Pancreas (tissue), 10 donors: ENCODE measurements at regions not wholly inside any gene's neighbourhood (a gene's known extent, or its start where the extent isn't known, plus 50 kb on each side); places are given as distances from the start of the nearest gene placed in this dataset.
"Not testable (repeated sequence)": the region's sequence is repeated elsewhere in the genome, so short reads cannot be mapped to it uniquely, and the experiment has no call there.

Experiments
- ATAC-seq, 4 donors: fragments of 200-7000 bp; cut with Tn5 transposase; one replicate each; pipeline versions ENCODE4 v1.8.0 to v1.9.1; 2020; ENCODE audit warnings: mild to moderate bottlenecking in 4 of 4, moderate library complexity in 4 of 4
- DNase-seq, 6 donors: peaks; one replicate each; pipeline ENCODE4 v3.0.0-alpha.2; 2020
- FAIRE-seq: peaks from 2 replicates; lab custom pipeline; 2012; peaks lifted over from hg19 to GRCh38; lab: Jason Lieb, UNC
- H3K27ac ChIP-seq, 4 donors: fragments of 200-600 bp; sonication (generic); 1 replicate in 3 of 4; 2 replicates in 1 of 4; pipeline versions ENCODE4 v1.5.0 to v1.8.0; 2020
- H3K27me3 ChIP-seq, 4 donors: fragments of 200-600 bp; one replicate each; pipeline ENCODE4 v1.8.0; 2021
- H3K36me3 ChIP-seq, 3 donors: fragments of 200-600 bp; sonication (generic) in 1 of 3; one replicate each; pipeline versions ENCODE4 v1.5.0 to v1.8.0; 2020 to 2021
- H3K4me1 ChIP-seq, 3 donors: fragments of 200-600 bp; one replicate each; pipeline ENCODE4 v1.8.0; 2021
- H3K4me3 ChIP-seq, 4 donors: fragments of 200-600 bp; sonication (generic) in 2 of 4; one replicate each; pipeline versions ENCODE4 v1.5.0 to v1.8.0; 2020 to 2021
- H3K9me3 ChIP-seq, 4 donors: fragments of 200-600 bp; one replicate each; pipeline ENCODE4 v1.8.0; 2021
- WGBS, 2 donors: extraction: QIAGEN DNeasy Blood & Tissue Kit; methylation state at CpG; one replicate each; pipeline ENCODE4 v1.1.7; 2013; 5-methylcytosine and 5-hydroxymethylcytosine counted together
- intact Hi-C, 3 donors: fragments of 100-400 bp; cut with DNase I; formaldehyde crosslinking; loops; one replicate each; pipeline versions ENCODE4 v1.11.1 to v1.14.2; 2022
- TF ChIP-seq, protein P1 (sequence below), 4 donors: fragments of 200-600 bp; sonication (generic) in 3 of 4; IDR thresholded peaks; one replicate each; pipeline versions ENCODE4 v1.5.0 to v1.8.0; 2021; ENCODE audit warnings: antibody characterized with exemption in 4 of 4
- donor health status: healthy with polysubstance abuse.
- donor health status: DM: no; HTN: no; CAD: no; lungs with moderate emphysema.
- donor health status: DM: no; HTN: no; CAD: no.
- donor health status: control.
- donor health status: control.
- donor health status: Bipolar disorder and iron deficiency.
- donor health status: DM: yes; HTN: yes; CAD: no.
- donor health status: DM: no; HTN: no; CAD: no.
- donor health status: DM: no; HTN: no; CAD: no.
- donor health status: DM: yes; HTN: yes; CAD: no.

DNA sequence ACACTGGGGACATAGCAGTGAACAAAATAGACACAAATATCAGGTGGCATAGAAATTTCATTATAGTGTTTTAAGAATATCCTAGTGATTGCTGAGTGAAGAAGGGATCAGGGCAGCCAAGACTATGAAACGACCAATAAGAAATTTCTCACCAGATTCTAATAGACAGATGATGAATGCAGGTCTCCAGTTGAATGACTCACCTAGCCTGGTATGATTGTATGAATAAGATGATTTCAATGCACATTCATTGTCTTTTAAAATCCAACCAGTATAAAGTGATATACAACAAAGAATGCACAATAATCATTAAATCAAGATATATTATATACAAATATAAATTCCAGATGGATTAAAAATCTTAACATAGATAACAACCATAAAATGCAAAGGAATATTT, 124.5 kb upstream of the TENT5A start:
- DNase-seq (no peak), FAIRE-seq (no peak), ATAC-seq (no peak)
- Histone ChIP-seq H3K36me3 (no peaks in the 10 kb centered on the region), H3K9me3 (no peaks in the 10 kb centered on the region), H3K4me3 (no peak overlapping the region), H3K27me3 (no peaks in the 10 kb centered on the region), H3K4me1 (no peaks in the 10 kb centered on the region), H3K27ac (no peak overlapping the region)
- WGBS, 2 donors, result 47 to 54% methylated on average over 1 of the region's 1 CpG
- TF ChIP-seq, protein P1, sequence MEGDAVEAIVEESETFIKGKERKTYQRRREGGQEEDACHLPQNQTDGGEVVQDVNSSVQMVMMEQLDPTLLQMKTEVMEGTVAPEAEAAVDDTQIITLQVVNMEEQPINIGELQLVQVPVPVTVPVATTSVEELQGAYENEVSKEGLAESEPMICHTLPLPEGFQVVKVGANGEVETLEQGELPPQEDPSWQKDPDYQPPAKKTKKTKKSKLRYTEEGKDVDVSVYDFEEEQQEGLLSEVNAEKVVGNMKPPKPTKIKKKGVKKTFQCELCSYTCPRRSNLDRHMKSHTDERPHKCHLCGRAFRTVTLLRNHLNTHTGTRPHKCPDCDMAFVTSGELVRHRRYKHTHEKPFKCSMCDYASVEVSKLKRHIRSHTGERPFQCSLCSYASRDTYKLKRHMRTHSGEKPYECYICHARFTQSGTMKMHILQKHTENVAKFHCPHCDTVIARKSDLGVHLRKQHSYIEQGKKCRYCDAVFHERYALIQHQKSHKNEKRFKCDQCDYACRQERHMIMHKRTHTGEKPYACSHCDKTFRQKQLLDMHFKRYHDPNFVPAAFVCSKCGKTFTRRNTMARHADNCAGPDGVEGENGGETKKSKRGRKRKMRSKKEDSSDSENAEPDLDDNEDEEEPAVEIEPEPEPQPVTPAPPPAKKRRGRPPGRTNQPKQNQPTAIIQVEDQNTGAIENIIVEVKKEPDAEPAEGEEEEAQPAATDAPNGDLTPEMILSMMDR (IDR thresholded peaks at IDR 0.05), result no peak
- intact Hi-C loops, result no loop called here

DNA sequence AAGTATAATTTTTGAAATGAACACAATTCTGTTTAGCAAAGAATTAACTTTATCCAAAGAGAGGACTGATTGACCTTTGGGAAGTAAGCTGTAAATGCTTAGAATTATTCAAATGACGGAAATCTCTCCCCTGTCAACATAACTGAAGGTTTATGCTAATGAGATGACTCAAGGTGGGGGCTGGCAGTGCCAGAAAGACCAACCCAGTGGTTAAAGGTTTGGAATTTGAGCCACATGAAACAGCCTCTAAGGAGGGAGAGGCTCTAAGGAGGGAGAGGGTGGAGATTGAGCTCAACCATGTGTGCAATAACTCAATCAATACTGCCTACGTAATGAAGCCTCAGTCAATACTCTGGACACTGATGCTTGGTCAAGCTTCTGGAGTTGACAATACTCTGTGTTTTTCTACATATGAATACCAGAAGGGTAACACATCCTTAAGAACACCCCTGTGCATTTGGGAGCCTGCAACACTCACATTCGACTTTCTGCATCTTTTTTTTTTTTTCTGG, 123.4 kb upstream of the TENT5A start:
- TF ChIP-seq, protein P1 (IDR thresholded peaks at IDR 0.05), result no peak
- H3K4me1 ChIP-seq, result no peaks in the 10 kb centered on the region
- intact Hi-C loops, result no loop called here
- ATAC-seq (no peak), FAIRE-seq (no peak), DNase-seq (no peak)
- no peak overlapping the region for H3K27ac ChIP-seq
- no peaks in the 10 kb centered on the region for H3K27me3 ChIP-seq
- H3K9me3 ChIP-seq, result no peaks in the 10 kb centered on the region
- H3K36me3 ChIP-seq, result no peaks in the 10 kb centered on the region
- no peak overlapping the region for H3K4me3 ChIP-seq
- WGBS, 2 donors, result 77 to 80% methylated on average over 3 of the region's 3 CpGs

DNA sequence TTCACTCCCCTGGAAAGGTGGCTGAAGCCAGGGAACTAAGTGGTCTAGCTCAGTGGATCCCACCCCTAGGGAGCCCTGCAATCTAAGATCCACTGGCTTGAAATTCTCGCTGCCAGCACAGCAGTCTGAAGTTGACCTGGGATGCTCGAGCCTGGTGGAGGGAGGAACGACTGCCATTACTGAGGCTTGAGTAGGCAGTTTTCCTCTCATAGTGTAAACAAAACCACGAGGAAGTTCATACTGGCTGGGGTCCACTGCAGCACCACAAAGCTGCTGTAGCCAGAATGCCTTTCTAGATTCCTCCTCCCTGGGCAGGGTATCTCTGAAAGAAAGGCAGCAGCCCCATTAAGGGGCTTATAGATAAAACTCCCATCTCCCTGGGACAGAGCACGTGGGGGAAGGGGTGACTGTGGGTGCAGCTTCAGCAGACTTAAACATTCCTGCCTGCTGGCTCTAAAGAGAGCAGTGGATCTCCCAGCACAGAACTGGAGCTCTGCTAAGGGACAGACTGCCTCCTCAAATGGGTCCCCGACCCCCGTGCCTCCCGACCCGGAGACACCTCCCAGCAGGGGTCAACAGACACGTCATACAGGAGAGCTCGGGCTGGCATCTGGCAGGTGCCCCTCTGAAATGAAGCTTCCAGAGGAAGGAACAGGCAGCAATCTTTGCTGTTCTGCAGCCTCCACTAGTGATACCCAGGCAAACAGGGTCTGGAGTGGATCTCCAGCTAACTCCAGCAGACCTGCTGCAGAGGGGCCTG, 117.4 kb upstream of the TENT5A start:
- H3K36me3 ChIP-seq, H3K27me3 ChIP-seq, ATAC-seq, H3K9me3 ChIP-seq, H3K4me1 ChIP-seq, H3K27ac ChIP-seq, DNase-seq, FAIRE-seq, H3K4me3 ChIP-seq, intact Hi-C loops: not testable (repeated sequence)
- WGBS, 2 donors, result 48 to 51% methylated on average over 11 of the region's 11 CpGs

DNA sequence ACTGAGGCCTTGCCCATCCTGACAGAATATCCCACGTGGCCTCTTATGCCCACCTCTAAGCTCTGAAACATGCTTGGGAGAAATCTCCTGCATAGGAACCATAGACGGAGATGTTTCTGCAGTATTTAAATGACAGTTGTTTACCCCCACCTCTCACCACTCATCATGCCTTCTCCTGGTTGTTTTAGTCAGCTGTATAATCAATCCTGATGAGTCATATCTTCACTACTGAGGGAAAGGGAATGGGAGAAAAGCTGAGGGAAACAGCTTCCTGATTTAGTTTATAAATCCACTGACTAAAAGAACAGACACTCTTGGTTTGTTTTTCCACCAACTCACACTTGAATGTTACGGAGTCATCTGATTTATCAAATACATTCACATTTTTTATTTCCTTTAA, 113.2 kb upstream of the TENT5A start:
- H3K4me1 ChIP-seq, result peaks cover 0 to 9% (median 0%) of the 10 kb centered on the region in 3 donors
- H3K27me3 ChIP-seq, result no peaks in the 10 kb centered on the region
- ATAC-seq, result peak in 3 of 4 donors; percentile 25 to 84 (median 48)
- H3K36me3 ChIP-seq, result no peaks in the 10 kb centered on the region
- intact Hi-C loops, result no loop called here
- WGBS, 2 donors, result 69 to 72% methylated on average over 3 of the region's 3 CpGs
- no peaks in the 10 kb centered on the region for H3K9me3 ChIP-seq
- no peak overlapping the region for H3K27ac ChIP-seq
- no peak overlapping the region for H3K4me3 ChIP-seq
- no peak for DNase-seq
- no peak for FAIRE-seq
- TF ChIP-seq, protein P1 (IDR thresholded peaks at IDR 0.05), result no peak

DNA sequence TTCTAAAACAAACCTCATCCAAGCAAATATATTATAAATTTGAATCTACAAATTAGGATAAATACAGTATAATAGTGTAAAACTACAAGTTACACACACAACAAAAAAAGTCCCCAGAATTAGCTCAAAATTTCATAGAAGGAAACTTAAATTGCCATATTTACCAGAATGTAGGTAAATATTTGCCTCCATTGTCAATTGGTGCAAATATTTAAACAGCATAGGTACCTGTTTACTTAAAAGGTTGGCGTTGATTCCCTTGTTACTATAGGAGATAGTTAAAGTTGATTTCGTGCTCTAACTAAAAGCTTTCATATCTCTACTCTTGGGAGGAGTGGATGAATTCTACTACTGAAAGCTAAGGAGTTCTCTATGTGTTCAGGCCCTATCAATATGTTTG, 111.6 kb upstream of the TENT5A start:
- FAIRE-seq, result no peak
- WGBS, 2 donors, result 30 to 40% methylated on average over 2 of the region's 2 CpGs

More for the DNA sequence above, 111.6 kb upstream of the TENT5A start:
- ATAC-seq (peak in 2 of 4 donors; percentile 17 to 43), DNase-seq (no peak)
- Histone ChIP-seq H3K4me1 (peaks cover 0 to 9% (median 0%) of the 10 kb centered on the region in 3 donors), H3K27me3 (no peaks in the 10 kb centered on the region), H3K4me3 (no peak overlapping the region), H3K36me3 (no peaks in the 10 kb centered on the region), H3K27ac (no peak overlapping the region), H3K9me3 (no peaks in the 10 kb centered on the region)
- intact Hi-C loops, result no loop called here
- TF ChIP-seq, protein P1 (IDR thresholded peaks at IDR 0.05), result no peak
